NCI-H2196 treated with DMSO at 0.1 percent for 48 hours (cell line): ENCODE measurements at regions not wholly inside any gene's neighbourhood (a gene's known extent, or its start where the extent isn't known, plus 50 kb on each side); places are given as distances from the start of the nearest gene placed in this dataset.

Source experiments
- DNase-seq: peaks from one replicate; lab custom pipeline; 2025; ENCODE audit not compliant: unreplicated experiment; lab: John Stamatoyannopoulos, UW

GRCh38 chr10:88107296-88108097, 244.1 kb downstream of the PTEN start:
- no peak for DNase-seq

GRCh38 chr10:88108115-88108610, 244.7 kb downstream of the PTEN start:
- DNase-seq = no peak

DNA sequence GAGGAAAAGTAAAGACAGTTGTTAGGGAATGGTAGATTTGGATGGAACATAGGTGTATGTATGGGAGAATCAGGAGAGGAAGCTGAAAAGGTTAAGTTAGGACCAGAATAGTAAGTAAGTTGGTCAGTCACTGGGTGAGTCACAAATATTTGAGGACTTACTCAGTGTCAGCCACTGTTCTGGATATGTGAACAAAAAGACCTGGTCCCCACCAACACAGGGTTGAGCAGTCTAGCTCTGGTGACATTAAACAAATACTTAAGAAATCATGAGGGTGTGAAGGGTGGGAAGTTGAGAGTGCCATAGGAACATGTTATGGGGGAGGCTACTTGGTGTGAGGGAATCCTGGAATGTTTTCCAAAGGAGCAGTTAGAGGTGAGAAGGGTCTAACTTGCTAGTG, 246.9 kb downstream of the PTEN start:
- no peak for DNase-seq

DNA sequence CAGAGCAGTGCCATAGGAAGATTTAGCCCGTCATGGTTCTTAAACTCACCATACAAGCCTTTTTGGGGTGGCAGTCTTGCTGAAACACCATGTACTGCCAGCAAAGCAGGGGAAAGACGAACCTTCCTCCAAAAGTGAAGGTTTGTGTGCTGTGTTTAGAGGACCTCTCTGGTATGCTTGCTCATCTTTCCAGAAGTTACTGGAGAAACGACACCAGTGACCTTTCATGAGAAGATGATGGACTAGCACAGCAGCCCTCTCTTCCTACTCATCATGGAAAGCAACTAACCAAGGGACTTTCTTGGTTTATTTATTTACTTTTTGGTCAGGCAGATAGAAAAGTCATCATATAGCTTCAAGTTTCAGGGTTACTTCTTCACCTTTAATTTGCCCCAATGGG, 247.4 kb downstream of the PTEN start:
- no peak for DNase-seq

GRCh38 chr10:88111294-88111693, 247.9 kb downstream of the PTEN start:
- no peak for DNase-seq

GRCh38 chr10:88113232-88113631, 249.8 kb downstream of the PTEN start:
- no peak for DNase-seq

GRCh38 chr10:88113657-88114272, 250.3 kb downstream of the PTEN start:
- no peak for DNase-seq

DNA sequence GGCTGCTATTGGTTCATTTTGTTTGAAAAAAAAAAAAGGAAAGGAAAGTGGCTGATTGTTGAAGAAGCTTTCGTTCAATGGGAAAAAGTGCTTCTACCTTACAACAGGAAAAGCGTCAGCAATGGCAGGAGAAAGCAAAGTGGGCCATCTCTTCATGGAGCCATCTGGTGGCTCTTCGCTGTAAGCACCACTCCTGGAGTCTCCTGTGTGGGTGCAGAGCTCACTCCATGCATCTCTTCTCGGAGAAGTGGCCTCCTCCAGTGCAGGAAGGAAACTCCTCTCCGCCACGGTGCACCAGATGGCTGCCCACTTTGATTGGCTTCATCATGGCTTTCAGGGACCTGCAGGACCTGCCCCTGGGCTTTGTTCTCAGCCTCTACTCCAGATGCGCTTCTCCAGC, 250.9 kb downstream of the PTEN start:
- no peak for DNase-seq

- no peak for DNase-seq
These were observed 252.0 kb downstream of the PTEN start for GRCh38 chr10:88115407-88115806.

- no peak for DNase-seq
These were observed 252.5 kb downstream of the PTEN start for GRCh38 chr10:88115968-88116367.

DNA sequence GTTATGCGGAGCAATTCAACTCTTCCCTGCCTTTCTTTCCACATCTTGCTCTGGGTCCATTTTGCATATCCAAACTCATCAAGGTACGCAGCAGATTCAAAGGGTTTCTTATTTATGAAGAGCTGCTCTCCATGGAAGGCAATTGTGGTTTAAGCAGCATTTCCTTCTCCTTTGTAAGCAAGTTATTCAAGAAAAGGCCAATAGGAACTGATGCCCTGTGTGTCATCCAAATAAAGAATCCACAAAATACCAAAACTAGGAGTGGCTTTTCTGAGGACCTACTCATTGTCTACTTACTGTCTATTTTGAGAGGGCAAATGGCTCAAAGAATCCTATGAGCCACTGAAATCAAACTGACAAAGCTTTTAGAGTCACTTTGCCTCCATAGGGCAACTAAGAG, 253.1 kb downstream of the PTEN start:
- no peak for DNase-seq

GRCh38 chr10:88116971-88117626, 253.7 kb downstream of the PTEN start:
- DNase-seq = no peak

DNA sequence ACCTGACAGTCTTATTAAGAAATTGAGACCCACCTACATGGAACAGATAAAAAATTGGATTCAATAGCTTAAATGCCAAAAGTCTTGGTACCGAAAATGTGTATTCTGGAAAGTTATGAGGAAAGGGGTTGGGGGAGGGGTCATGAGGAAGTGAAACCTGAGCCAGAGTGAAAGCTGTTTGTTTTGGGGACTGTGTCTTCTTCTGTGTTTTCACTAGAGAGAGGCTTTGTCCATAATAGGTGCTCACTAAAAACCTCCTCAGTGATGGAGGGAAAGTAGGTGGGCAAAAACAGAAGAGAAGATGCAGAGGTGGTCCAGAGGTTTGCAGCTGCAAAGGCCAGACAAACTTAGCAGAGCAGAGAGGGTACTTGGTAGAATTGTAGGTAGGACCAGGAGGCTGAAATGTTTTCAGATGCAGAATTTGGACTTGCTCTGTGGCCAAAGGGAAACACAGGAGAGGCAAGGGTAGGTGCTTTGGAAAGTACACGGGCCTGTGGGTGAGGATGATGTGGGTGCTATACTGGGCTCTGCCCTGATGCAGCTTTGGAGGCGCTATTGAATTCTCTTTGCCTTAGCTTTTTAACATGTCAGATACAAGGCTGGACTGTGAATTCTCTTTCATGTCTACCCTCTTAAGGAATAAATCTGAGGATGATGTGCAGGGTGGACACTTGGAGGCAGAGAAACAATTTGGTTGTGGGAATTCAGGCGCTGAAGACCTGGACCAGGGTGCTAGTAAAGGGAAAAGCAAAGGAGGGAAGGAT, 254.6 kb downstream of the PTEN start:
- no peak for DNase-seq

GRCh38 chr10:88118729-88119128, 255.3 kb downstream of the PTEN start:
- DNase-seq = no peak

GRCh38 chr10:88119160-88119559, 255.7 kb downstream of the PTEN start:
- DNase-seq = no peak

GRCh38 chr10:88120075-88120474, 256.6 kb downstream of the PTEN start:
- no peak for DNase-seq

- DNase-seq = no peak
These were observed 257.3 kb downstream of the PTEN start for GRCh38 chr10:88120599-88121333.

- no peak for DNase-seq
These were observed 257.9 kb downstream of the PTEN start for GRCh38 chr10:88121361-88121760.

DNA sequence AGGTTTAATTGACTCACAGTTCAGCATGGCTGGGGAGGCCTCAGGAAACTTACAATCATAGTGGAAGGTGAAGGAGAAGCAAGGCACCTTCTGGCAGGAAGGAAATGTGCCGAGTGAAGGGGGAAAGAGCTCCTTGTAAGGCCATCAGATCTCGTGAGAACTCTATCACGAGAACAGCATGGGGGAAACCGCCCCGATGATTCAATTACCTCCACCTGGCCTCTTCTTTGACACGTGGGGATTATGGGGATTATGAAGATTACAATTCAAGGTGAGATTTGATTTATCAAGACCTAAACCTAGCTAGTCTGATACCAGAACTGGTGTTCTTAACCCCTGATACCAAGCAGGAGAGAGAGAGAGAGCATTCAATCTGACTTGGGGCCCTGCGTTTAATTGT, 258.7 kb downstream of the PTEN start:
- DNase-seq = no peak

- no peak for DNase-seq
These were observed 259.2 kb downstream of the PTEN start for GRCh38 chr10:88122576-88122975.

GRCh38 chr10:88125766-88126165, 262.3 kb downstream of the PTEN start:
- DNase-seq = no peak
